Trophoblast cell (in vitro differentiated cells and primary cell): ENCODE measurements at regions not wholly inside any gene's neighbourhood (a gene's known extent, or its start where the extent isn't known, plus 50 kb on each side); places are given as distances from the start of the nearest gene placed in this dataset.
A peak's percentile ranks its signal among the peaks of the same experiment; 100 is the strongest.

Experiments
- DNase-seq, 2 donors: peaks; one replicate each; pipeline ENCODE4 v3.0.0-alpha.2; 2016
- H2AFZ ChIP-seq: 2 replicates; pipeline ENCODE4 v1.6.1; 2013; ENCODE audit warnings: low read length, moderate library complexity, mild to moderate bottlenecking; ENCODE audit not compliant: insufficient read depth, poor library complexity
- H2AK5ac ChIP-seq: 2 replicates; pipeline ENCODE4 v1.6.1; 2013; ENCODE audit warnings: mild to moderate bottlenecking, low read length
- H2BK120ac ChIP-seq: 2 replicates; pipeline ENCODE4 v1.6.1; 2013; ENCODE audit warnings: low read length, mild to moderate bottlenecking, moderate library complexity; ENCODE audit not compliant: insufficient read depth, poor library complexity
- H2BK12ac ChIP-seq: 2 replicates; pipeline ENCODE4 v1.6.1; 2013; ENCODE audit warnings: mild to moderate bottlenecking, low read length, moderate library complexity
- H2BK5ac ChIP-seq: 2 replicates; pipeline ENCODE4 v1.6.1; 2013; ENCODE audit warnings: low read length, low read depth, moderate library complexity, mild to moderate bottlenecking; ENCODE audit not compliant: poor library complexity
- H3K14ac ChIP-seq: 2 replicates; pipeline ENCODE4 v1.6.1; 2013; ENCODE audit warnings: mild to moderate bottlenecking, low read length
- H3K18ac ChIP-seq: 2 replicates; pipeline ENCODE4 v1.6.1; 2013; ENCODE audit warnings: mild to moderate bottlenecking, low read length
- H3K23ac ChIP-seq: 2 replicates; pipeline ENCODE4 v1.6.1; 2013; ENCODE audit warnings: low read length
- H3K27ac ChIP-seq: 2 replicates; pipeline ENCODE4 v1.5.1; 2013; ENCODE audit warnings: low read depth, mild to moderate bottlenecking, inconsistent platforms, low read length, moderate library complexity
- H3K27me3 ChIP-seq: 2 replicates; pipeline ENCODE4 v1.6.1; 2013; ENCODE audit warnings: inconsistent platforms, mild to moderate bottlenecking, low read length, moderate library complexity; ENCODE audit not compliant: insufficient read depth
- H3K36me3 ChIP-seq, 2 experiments: 1 replicate in 1 of 2; 2 replicates in 1 of 2; pipeline ENCODE4 v1.6.1; 2013; ENCODE audit warnings: low read length in 2 of 2, mild to moderate bottlenecking in 2 of 2, moderate library complexity in 1 of 2; ENCODE audit not compliant: insufficient read depth in 2 of 2, control insufficient read depth in 1 of 2
- H3K4ac ChIP-seq: 2 replicates; pipeline ENCODE4 v1.6.1; 2013; ENCODE audit warnings: low read depth, mild to moderate bottlenecking, low read length, moderate library complexity
- H3K4me1 ChIP-seq, 2 experiments: 1 replicate in 1 of 2; 2 replicates in 1 of 2; pipeline ENCODE4 v1.6.1; 2013; ENCODE audit warnings: low read length in 2 of 2, mild to moderate bottlenecking in 2 of 2, moderate library complexity in 1 of 2; ENCODE audit not compliant: insufficient read depth in 2 of 2, control insufficient read depth in 1 of 2
- H3K4me2 ChIP-seq: 2 replicates; pipeline ENCODE4 v1.6.1; 2013; ENCODE audit warnings: inconsistent platforms, mild to moderate bottlenecking, low read length, moderate library complexity
- H3K4me3 ChIP-seq: 2 replicates; pipeline ENCODE4 v1.5.1; 2013; ENCODE audit warnings: mild to moderate bottlenecking, low read depth, low read length, inconsistent platforms
- H3K79me1 ChIP-seq: one replicate; pipeline ENCODE4 v1.6.1; 2013; ENCODE audit warnings: low read length
- H3K79me2 ChIP-seq: 2 replicates; pipeline ENCODE4 v1.6.1; 2013; ENCODE audit warnings: low read length, mild to moderate bottlenecking; ENCODE audit not compliant: control insufficient read depth, insufficient read depth, poor library complexity
- H3K9ac ChIP-seq: 2 replicates; pipeline ENCODE4 v1.6.1; 2013; ENCODE audit warnings: mild to moderate bottlenecking, low read length
- H3K9me3 ChIP-seq: 2 replicates; pipeline ENCODE4 v1.6.1; 2013; ENCODE audit warnings: low read depth, mild to moderate bottlenecking, control low read depth, inconsistent platforms, low read length; ENCODE audit not compliant: insufficient read depth
- H4K12ac ChIP-seq: 2 replicates; pipeline ENCODE4 v1.6.1; 2013; ENCODE audit warnings: low read depth, mild to moderate bottlenecking, low read length, moderate library complexity
- H4K8ac ChIP-seq: 2 replicates; pipeline ENCODE4 v1.6.1; 2013; ENCODE audit warnings: low read depth, mild to moderate bottlenecking, low read length, moderate library complexity
- H4K91ac ChIP-seq: one replicate; pipeline ENCODE4 v1.6.1; 2013; ENCODE audit warnings: low read depth, mild to moderate bottlenecking, low read length, moderate library complexity
- WGBS: extraction: QIAGEN DNeasy Blood & Tissue Kit; methylation state at CpG from one replicate; pipeline ENCODE4 v1.1.7; 2013; ENCODE audit warnings: missing lambda C conversion rate; ENCODE audit not compliant: insufficient read length, insufficient coverage; ENCODE audit errors: extremely low coverage; 5-methylcytosine and 5-hydroxymethylcytosine counted together

GRCh38 chrY:7458301-7459078 lies 546.9 kb upstream of the AMELY start:
- Histone ChIP-seq H3K36me3 (no peaks in the 10 kb centered on the region), H3K4ac (no peak overlapping the region), H2BK12ac (no peak overlapping the region), H2AFZ (no peak overlapping the region), H2BK120ac (no peak overlapping the region), H4K12ac (no peak overlapping the region), H3K23ac (no peak overlapping the region), H2AK5ac (no peak overlapping the region), H3K79me1 (peaks cover 9% of the 10 kb centered on the region), H3K79me2 (no peaks in the 10 kb centered on the region), H3K27ac (no peak overlapping the region), H3K18ac (no peak overlapping the region), H3K9ac (no peak overlapping the region), H3K27me3 (no peaks in the 10 kb centered on the region), H3K4me2 (no peak overlapping the region), H4K91ac (no peak overlapping the region), H3K9me3 (no peaks in the 10 kb centered on the region), H3K4me1 (peaks cover 0 to 2% of the 10 kb centered on the region in 2 experiments), H4K8ac (no peak overlapping the region), H3K4me3 (no peak overlapping the region), H2BK5ac (peak overlapping the region; percentile 31), H3K14ac (no peak overlapping the region)
- no CpG with 5 or more reads among the region's 1 CpG for WGBS
- DNase-seq: no peak

GRCh38 chrY:7457286-7458015 lies 545.9 kb upstream of the AMELY start:
- Histone ChIP-seq H3K14ac (peak overlapping the region; percentile 25), H3K36me3 (no peaks in the 10 kb centered on the region), H3K4me3 (no peak overlapping the region), H3K9ac (no peak overlapping the region), H2BK12ac (peak overlapping the region; percentile 49), H4K8ac (no peak overlapping the region), H3K9me3 (no peaks in the 10 kb centered on the region), H4K91ac (no peak overlapping the region), H3K18ac (no peak overlapping the region), H3K23ac (no peak overlapping the region), H2AFZ (no peak overlapping the region), H3K4me2 (no peak overlapping the region), H4K12ac (no peak overlapping the region), H2BK5ac (peak overlapping the region; percentile 57), H3K79me2 (no peaks in the 10 kb centered on the region), H3K27ac (peak overlapping the region; percentile 73), H3K79me1 (peaks cover 11% of the 10 kb centered on the region), H2AK5ac (peak overlapping the region; percentile 19), H2BK120ac (peak overlapping the region; percentile 83), H3K4me1 (peaks cover 0 to 2% of the 10 kb centered on the region in 2 experiments), H3K27me3 (no peaks in the 10 kb centered on the region), H3K4ac (no peak overlapping the region)
- WGBS: no CpG with 5 or more reads among the region's 4 CpGs
- DNase-seq: no peak

DNA sequence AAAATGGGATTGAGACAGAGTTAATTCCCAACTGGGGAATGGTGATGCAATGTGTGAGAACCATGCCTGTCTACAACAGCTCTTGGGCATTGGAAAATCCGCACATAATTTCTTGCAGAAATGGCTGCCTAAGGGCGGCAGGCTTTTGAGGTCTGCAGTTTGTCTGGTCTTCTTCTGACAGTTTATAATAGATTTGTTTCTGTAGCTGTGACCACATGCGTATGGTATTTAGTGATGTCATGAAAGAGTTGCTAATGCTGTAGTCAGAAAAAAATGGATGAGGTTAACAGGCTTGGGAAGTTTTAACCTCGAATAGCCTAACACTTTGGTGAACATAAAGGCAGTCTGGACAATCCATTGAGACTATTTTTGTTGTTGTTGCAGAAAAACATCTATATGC lies 544.1 kb upstream of the AMELY start:
- Histone ChIP-seq H3K4ac (no peak overlapping the region), H3K27me3 (no peaks in the 10 kb centered on the region), H2AFZ (no peak overlapping the region), H3K23ac (no peak overlapping the region), H3K27ac (peak overlapping the region; percentile 94), H3K14ac (no peak overlapping the region), H3K9ac (no peak overlapping the region), H2BK5ac (no peak overlapping the region), H2AK5ac (no peak overlapping the region), H3K18ac (no peak overlapping the region), H4K91ac (no peak overlapping the region), H3K4me1 (peaks cover 0 to 2% of the 10 kb centered on the region in 2 experiments), H2BK12ac (no peak overlapping the region), H3K79me1 (peaks cover 11% of the 10 kb centered on the region), H2BK120ac (no peak overlapping the region), H4K12ac (no peak overlapping the region), H3K36me3 (no peaks in the 10 kb centered on the region), H3K9me3 (no peaks in the 10 kb centered on the region), H3K4me3 (no peak overlapping the region), H3K79me2 (no peaks in the 10 kb centered on the region), H4K8ac (no peak overlapping the region), H3K4me2 (no peak overlapping the region)
- WGBS: no CpG with 5 or more reads among the region's 4 CpGs
- DNase-seq: peak in 1 of 2 donors; percentile 51

- H3K4ac ChIP-seq: no peak overlapping the region
- H2BK12ac ChIP-seq: peak overlapping the region; percentile 50
- peak overlapping the region; percentile 20 for H3K14ac ChIP-seq
- peaks cover 11% of the 10 kb centered on the region for H3K79me1 ChIP-seq
- H3K4me1 ChIP-seq: peaks cover 0 to 2% of the 10 kb centered on the region in 2 experiments
- H2AK5ac ChIP-seq: no peak overlapping the region
- no peak overlapping the region for H4K8ac ChIP-seq
- H3K23ac ChIP-seq: no peak overlapping the region
- H3K4me3 ChIP-seq: no peak overlapping the region
- no peak overlapping the region for H3K4me2 ChIP-seq
- WGBS: no CpG with 5 or more reads among the region's 5 CpGs
- H3K27me3 ChIP-seq: no peaks in the 10 kb centered on the region
- no peak overlapping the region for H4K12ac ChIP-seq
- no peak overlapping the region for H2AFZ ChIP-seq
- no peaks in the 10 kb centered on the region for H3K9me3 ChIP-seq
- no peak overlapping the region for H2BK120ac ChIP-seq
- H4K91ac ChIP-seq: peak overlapping the region; percentile 26
- no peak overlapping the region for H3K27ac ChIP-seq
- DNase-seq: no peak
- no peaks in the 10 kb centered on the region for H3K79me2 ChIP-seq
- H3K18ac ChIP-seq: no peak overlapping the region
- H3K36me3 ChIP-seq: no peaks in the 10 kb centered on the region
- H2BK5ac ChIP-seq: peak overlapping the region; percentile 49
- no peak overlapping the region for H3K9ac ChIP-seq
Observed at GRCh38 chrY:7453336-7453735, 541.8 kb upstream of the AMELY start.
